ENCODE measurements at regions not wholly inside any gene's neighbourhood (a gene's known extent, or its start where the extent isn't known, plus 50 kb on each side); places are given as distances from the start of the nearest gene placed in this dataset.

- TF ChIP-seq EZH2phosphoT487 (IDR thresholded peaks at IDR 0.05; ENCODE audit: low read depth) (no peak), CTCF (IDR thresholded peaks at IDR 0.05; ENCODE audit: low read depth, low read length) (peak; percentile 61)
These were observed 167.7 kb upstream of the CSF3R start for GRCh38 chr1:36650200-36651065.
